Karpas-422 (cell line): ENCODE measurements at regions not wholly inside any gene's neighbourhood (a gene's known extent, or its start where the extent isn't known, plus 50 kb on each side); places are given as distances from the start of the nearest gene placed in this dataset.
"Not testable (repeated sequence)": the region's sequence is repeated elsewhere in the genome, so short reads cannot be mapped to it uniquely, and the experiment has no call there.

ENCODE experiments used
- DNase-seq: peaks from one replicate; pipeline ENCODE4 v3.0.0-alpha.2; 2015
- H2AFZ ChIP-seq: fragments of 200-600 bp; sonication (generic); 2 replicates; pipeline ENCODE4 v1.6.1; 2014; ENCODE audit warnings: antibody characterized with exemption, low read length, mixed read lengths
- H3K27ac ChIP-seq: fragments of 200-600 bp; sonication (generic); 2 replicates; pipeline ENCODE4 v1.5.1; 2014; ENCODE audit warnings: mild to moderate bottlenecking, low read length, moderate library complexity
- H3K27me3 ChIP-seq: fragments of 200-600 bp; sonication (generic); 2 replicates; pipeline ENCODE4 v1.6.1; 2014; ENCODE audit warnings: low read length, mixed read lengths
- H3K36me3 ChIP-seq: fragments of 200-600 bp; sonication (generic); 2 replicates; pipeline ENCODE4 v1.6.1; 2014; ENCODE audit warnings: low read length, mixed read lengths; ENCODE audit not compliant: insufficient read depth
- H3K4me1 ChIP-seq: fragments of 200-600 bp; sonication (generic); 2 replicates; pipeline ENCODE4 v1.6.1; 2014; ENCODE audit warnings: mild to moderate bottlenecking, low read length, mixed read lengths
- H3K4me2 ChIP-seq: fragments of 200-600 bp; sonication (generic); 2 replicates; pipeline ENCODE4 v1.6.1; 2014; ENCODE audit warnings: low read length, low read depth, mild to moderate bottlenecking; ENCODE audit not compliant: poor library complexity, severe bottlenecking
- H3K4me3 ChIP-seq: fragments of 200-600 bp; sonication (generic); 2 replicates; pipeline ENCODE4 v1.5.1; 2014; ENCODE audit warnings: mild to moderate bottlenecking, antibody characterized with exemption, low read length, mixed read lengths
- H3K79me2 ChIP-seq: fragments of 200-600 bp; sonication (generic); 2 replicates; pipeline ENCODE4 v1.6.1; 2014; ENCODE audit warnings: mild to moderate bottlenecking, low read length, mixed read lengths
- H3K9ac ChIP-seq: fragments of 200-600 bp; sonication (generic); 2 replicates; pipeline ENCODE4 v1.6.0; 2014; ENCODE audit warnings: low read length
- H3K9me2 ChIP-seq: fragments of 200-600 bp; sonication (generic), shearing (Covaris generic); replicated peaks from 2 replicates; pipeline ENCODE4 v1.6.0; 2014; ENCODE audit warnings: mild to moderate bottlenecking, low read length, moderate library complexity; ENCODE audit not compliant: insufficient read depth
- H3K9me3 ChIP-seq: fragments of 300-700, 200-600 bp; sonication (generic); 2 replicates; pipeline ENCODE4 v1.6.1; 2014; ENCODE audit warnings: low read length, mixed read lengths
- H4K20me1 ChIP-seq: fragments of 200-600 bp; sonication (generic); 2 replicates; pipeline ENCODE4 v1.6.1; 2014; ENCODE audit warnings: mild to moderate bottlenecking, antibody characterized with exemption, low read length, low read depth; ENCODE audit not compliant: insufficient read depth

- Histone ChIP-seq H3K27me3 (no peaks in the 10 kb centered on the region), H3K4me2 (no peak overlapping the region), H3K27ac (no peak overlapping the region), H4K20me1 (no peaks in the 10 kb centered on the region), H3K9me2 (no peaks in the 10 kb centered on the region), H3K9me3 (peaks cover 19% of the 10 kb centered on the region), H2AFZ (no peak overlapping the region), H3K4me1 (no peaks in the 10 kb centered on the region), H3K9ac (no peak overlapping the region), H3K4me3 (no peak overlapping the region), H3K79me2 (no peaks in the 10 kb centered on the region), H3K36me3 (no peaks in the 10 kb centered on the region)
- no peak for DNase-seq
Observed at GRCh38 chr3:164812042-164812441, 266.3 kb downstream of the SI start.

GRCh38 chr3:164806188-164806587 lies 272.1 kb downstream of the SI start:
- Histone ChIP-seq H3K27me3 (no peaks in the 10 kb centered on the region), H3K4me1 (no peaks in the 10 kb centered on the region), H3K27ac (no peak overlapping the region), H3K9ac (no peak overlapping the region), H3K4me2 (no peak overlapping the region), H3K36me3 (no peaks in the 10 kb centered on the region), H3K4me3 (no peak overlapping the region), H2AFZ (no peak overlapping the region), H3K9me2 (no peaks in the 10 kb centered on the region), H3K79me2 (no peaks in the 10 kb centered on the region), H4K20me1 (no peaks in the 10 kb centered on the region), H3K9me3 (peaks cover 11% of the 10 kb centered on the region)
- DNase-seq, result no peak

GRCh38 chr3:164794099-164794498 lies 284.2 kb downstream of the SI start:
- Histone ChIP-seq H2AFZ (no peak overlapping the region), H3K9ac (no peak overlapping the region), H3K4me3 (no peak overlapping the region), H3K27ac (no peak overlapping the region), H3K4me2 (no peak overlapping the region), H3K36me3 (no peaks in the 10 kb centered on the region), H3K9me2 (no peaks in the 10 kb centered on the region), H3K4me1 (no peaks in the 10 kb centered on the region), H3K27me3 (no peaks in the 10 kb centered on the region), H3K79me2 (no peaks in the 10 kb centered on the region), H3K9me3 (peaks cover 22% of the 10 kb centered on the region; the same call in 1 of the 2 replicates), H4K20me1 (no peaks in the 10 kb centered on the region)
- no peak for DNase-seq

- Histone ChIP-seq H3K4me2 (no peak overlapping the region), H3K4me1 (no peaks in the 10 kb centered on the region), H3K4me3 (no peak overlapping the region), H4K20me1 (no peaks in the 10 kb centered on the region), H2AFZ (no peak overlapping the region), H3K9me3 (peaks cover 14% of the 10 kb centered on the region; the same call in 1 of the 2 replicates), H3K36me3 (no peaks in the 10 kb centered on the region), H3K79me2 (no peaks in the 10 kb centered on the region), H3K9ac (no peak overlapping the region), H3K9me2 (no peaks in the 10 kb centered on the region), H3K27ac (no peak overlapping the region), H3K27me3 (no peaks in the 10 kb centered on the region)
- DNase-seq, result no peak
Observed at GRCh38 chr3:164791263-164791662, 287.0 kb downstream of the SI start.

DNA sequence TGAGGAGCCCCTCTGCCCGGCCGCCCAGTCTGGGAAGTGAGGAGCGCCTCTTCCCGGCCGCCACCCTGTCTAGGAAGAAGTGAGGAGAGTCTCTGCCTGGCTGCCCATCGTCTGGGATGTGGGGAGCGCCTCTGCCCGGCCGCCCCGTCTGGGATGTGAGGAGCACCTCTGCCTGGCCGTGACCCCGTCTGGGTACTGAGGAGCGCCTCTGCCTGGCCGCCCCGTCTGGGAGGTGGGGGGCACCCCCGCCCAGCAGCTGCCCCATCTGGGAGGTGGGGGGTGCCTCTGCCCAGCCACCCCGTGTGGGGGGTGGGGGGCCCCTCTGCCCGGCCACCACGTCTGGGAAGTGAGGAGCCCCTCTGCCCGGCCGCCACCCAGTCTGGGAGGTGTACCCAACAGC lies 293.9 kb downstream of the SI start:
- not testable (repeated sequence) for H3K79me2 ChIP-seq, H2AFZ ChIP-seq, H3K4me1 ChIP-seq, H3K27me3 ChIP-seq, H3K27ac ChIP-seq, H3K4me2 ChIP-seq, H3K9me3 ChIP-seq, H4K20me1 ChIP-seq, H3K36me3 ChIP-seq, H3K9ac ChIP-seq, H3K4me3 ChIP-seq, DNase-seq, H3K9me2 ChIP-seq

DNA sequence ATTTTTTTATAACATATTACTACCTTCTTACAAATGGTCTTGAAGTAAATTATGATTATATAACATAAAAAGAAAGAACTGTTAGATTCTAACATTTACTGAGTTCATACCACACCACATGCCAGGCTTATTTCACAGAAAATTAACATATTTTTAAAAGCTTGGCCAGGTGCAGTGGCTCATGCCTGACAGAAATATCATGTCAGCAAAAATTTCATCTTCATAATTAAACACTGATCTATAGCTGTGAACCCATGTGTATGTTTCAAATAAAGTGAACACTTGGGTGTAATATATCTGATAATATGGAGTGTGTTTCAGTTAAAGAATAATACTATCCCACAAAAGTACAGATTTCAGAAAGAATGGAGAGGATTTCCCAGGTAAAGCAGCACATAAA lies 296.5 kb downstream of the SI start:
- Histone ChIP-seq H3K9me3 (peaks cover 12% of the 10 kb centered on the region), H3K36me3 (no peaks in the 10 kb centered on the region), H3K4me3 (no peak overlapping the region), H3K9ac (no peak overlapping the region), H3K4me1 (no peaks in the 10 kb centered on the region), H3K27ac (no peak overlapping the region), H3K79me2 (no peaks in the 10 kb centered on the region), H3K27me3 (no peaks in the 10 kb centered on the region), H3K9me2 (no peaks in the 10 kb centered on the region), H3K4me2 (no peak overlapping the region), H4K20me1 (no peaks in the 10 kb centered on the region), H2AFZ (no peak overlapping the region)
- DNase-seq, result no peak

DNA sequence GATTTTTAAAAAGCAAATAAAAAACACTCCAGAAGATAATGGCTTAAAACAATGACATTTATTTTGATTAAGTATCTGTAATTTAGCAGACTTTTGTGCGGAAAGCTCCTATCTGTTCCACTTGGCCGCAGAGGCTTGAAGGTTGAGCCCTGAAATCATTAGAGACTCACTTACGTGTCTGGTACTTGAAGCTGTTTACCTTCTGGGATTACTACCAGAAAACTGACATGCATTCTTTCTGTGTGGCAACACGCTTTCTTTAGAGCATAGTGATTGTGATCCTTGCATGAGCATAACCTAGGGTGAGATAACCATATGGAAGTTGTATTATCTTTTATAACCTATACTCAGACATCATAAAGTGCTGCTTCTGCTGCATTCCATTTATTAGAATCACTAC lies 298.5 kb downstream of the SI start:
- Histone ChIP-seq H3K4me3 (no peak overlapping the region), H3K4me2 (no peak overlapping the region), H3K9me3 (peaks cover 18% of the 10 kb centered on the region), H3K9ac (no peak overlapping the region), H3K36me3 (no peaks in the 10 kb centered on the region), H2AFZ (no peak overlapping the region), H3K4me1 (no peaks in the 10 kb centered on the region), H3K79me2 (no peaks in the 10 kb centered on the region), H3K9me2 (no peaks in the 10 kb centered on the region), H3K27ac (no peak overlapping the region), H3K27me3 (no peaks in the 10 kb centered on the region), H4K20me1 (no peaks in the 10 kb centered on the region)
- DNase-seq, result no peak

DNA sequence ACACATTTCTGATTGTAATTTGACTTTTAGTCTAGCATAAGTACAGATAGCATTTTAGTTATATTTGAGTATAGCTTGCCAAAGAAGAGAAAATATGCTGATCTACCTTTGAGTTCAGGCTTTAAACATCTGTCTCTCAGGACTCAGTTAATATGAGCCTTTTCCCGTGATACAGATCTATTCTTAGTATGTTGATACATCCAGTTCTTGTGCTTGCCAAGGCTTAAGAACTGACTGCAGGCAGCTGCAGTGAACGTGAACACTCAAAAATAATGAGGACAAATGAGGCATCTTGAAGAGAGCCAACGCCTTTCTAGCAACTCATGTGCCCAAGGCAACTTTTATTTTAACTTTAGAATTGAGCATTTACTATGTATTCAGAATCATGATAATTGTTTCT lies 325.5 kb downstream of the SI start:
- H3K9ac ChIP-seq, result no peak overlapping the region
- H3K9me3 ChIP-seq, result peaks cover 12% of the 10 kb centered on the region
- H3K9me2 ChIP-seq, result no peaks in the 10 kb centered on the region
- no peak overlapping the region for H3K4me3 ChIP-seq
- no peak overlapping the region for H3K27ac ChIP-seq
- no peaks in the 10 kb centered on the region for H3K36me3 ChIP-seq
- no peaks in the 10 kb centered on the region for H3K4me1 ChIP-seq
- H3K27me3 ChIP-seq, result no peaks in the 10 kb centered on the region
- no peaks in the 10 kb centered on the region for H3K79me2 ChIP-seq
- DNase-seq, result no peak
- no peak overlapping the region for H2AFZ ChIP-seq
- H3K4me2 ChIP-seq, result no peak overlapping the region
- H4K20me1 ChIP-seq, result no peaks in the 10 kb centered on the region

- Histone ChIP-seq H3K79me2 (no peaks in the 10 kb centered on the region), H3K27ac (no peak overlapping the region), H3K9me2 (no peaks in the 10 kb centered on the region), H3K36me3 (no peaks in the 10 kb centered on the region), H3K4me2 (no peak overlapping the region), H3K4me3 (no peak overlapping the region), H3K9ac (no peak overlapping the region), H3K4me1 (no peaks in the 10 kb centered on the region), H3K9me3 (peaks cover 18% of the 10 kb centered on the region; the same call in 1 of the 2 replicates), H4K20me1 (no peaks in the 10 kb centered on the region), H2AFZ (no peak overlapping the region), H3K27me3 (no peaks in the 10 kb centered on the region)
- no peak for DNase-seq
Observed at GRCh38 chr3:164748626-164749025, 329.7 kb downstream of the SI start.
